CD14-positive monocyte (primary cell): ENCODE measurements at regions not wholly inside any gene's neighbourhood (a gene's known extent, or its start where the extent isn't known, plus 50 kb on each side); places are given as distances from the start of the nearest gene placed in this dataset.

Experiments
- DNase-seq, 3 donors: peaks; one replicate each; pipeline ENCODE4 v3.0.0-alpha.2; 2011 to 2022
- H2AFZ ChIP-seq: 2 replicates; pipeline ENCODE4 v1.6.0; 2012; ENCODE audit warnings: mild to moderate bottlenecking, low read depth, low read length, inconsistent platforms; ENCODE audit not compliant: insufficient read depth, poor library complexity, severe bottlenecking
- H3K27ac ChIP-seq, 2 donors: 1 replicate in 1 of 2; 2 replicates in 1 of 2; pipeline ENCODE4 v1.5.1; 2012 to 2013; ENCODE audit warnings: low read length in 2 of 2, control low read depth in 1 of 2, inconsistent platforms in 1 of 2, low read depth in 1 of 2, mild to moderate bottlenecking in 1 of 2
- H3K27me3 ChIP-seq, 2 donors: one replicate each; pipeline versions ENCODE4 v1.6.0 to v1.6.1; 2011 to 2013; ENCODE audit warnings: low read length in 2 of 2; ENCODE audit not compliant: control insufficient read depth in 2 of 2, insufficient read depth in 2 of 2
- H3K36me3 ChIP-seq, 2 donors: replicated peaks in 1 of 2; 1 replicate in 1 of 2; 2 replicates in 1 of 2; pipeline versions ENCODE4 v1.5.1 to v1.6.1; 2012 to 2013; ENCODE audit warnings: low read length in 2 of 2, control low read depth in 1 of 2, inconsistent platforms in 1 of 2, mild to moderate bottlenecking in 1 of 2; ENCODE audit not compliant: insufficient read depth in 2 of 2, control insufficient read depth in 1 of 2
- H3K4me1 ChIP-seq, 2 donors: 1 replicate in 1 of 2; 2 replicates in 1 of 2; pipeline versions ENCODE4 v1.5.1 to v1.6.1; 2012 to 2013; ENCODE audit warnings: low read length in 2 of 2, control low read depth in 1 of 2, inconsistent platforms in 1 of 2, mild to moderate bottlenecking in 1 of 2, moderate library complexity in 1 of 2; ENCODE audit not compliant: insufficient read depth in 2 of 2, control insufficient read depth in 1 of 2
- H3K4me2 ChIP-seq: replicated peaks from 2 replicates; pipeline ENCODE3; 2012; ENCODE audit warnings: low read length, moderate library complexity, mild to moderate bottlenecking; ENCODE audit not compliant: poor library complexity, severe bottlenecking; ENCODE audit errors: extremely low read depth
- H3K4me3 ChIP-seq, 3 experiments: fragments of 200-600 bp in 1 of 3; sonication (generic) in 1 of 3; replicated peaks in 1 of 3; 1 replicate in 2 of 3; 2 replicates in 1 of 3; pipeline ENCODE4 v1.5.1; 2011 to 2013; ENCODE audit warnings: low read length in 3 of 3, mild to moderate bottlenecking in 3 of 3, control low read depth in 2 of 3, low read depth in 2 of 3, inconsistent platforms in 1 of 3, moderate library complexity in 1 of 3
- H3K79me2 ChIP-seq: 2 replicates; pipeline ENCODE4 v1.6.0; 2012; ENCODE audit warnings: mild to moderate bottlenecking, control low read depth, inconsistent platforms, low read length, moderate library complexity; ENCODE audit not compliant: insufficient read depth
- H3K9ac ChIP-seq: 2 replicates; pipeline ENCODE4 v1.6.0; 2017; ENCODE audit warnings: low read length, mild to moderate bottlenecking; ENCODE audit not compliant: insufficient read depth, poor library complexity, severe bottlenecking
- H3K9me3 ChIP-seq, 2 donors: replicated peaks in 1 of 2; 1 replicate in 1 of 2; 2 replicates in 1 of 2; pipeline versions ENCODE4 v1.5.1 to v1.6.1; 2012 to 2013; ENCODE audit warnings: low read length in 2 of 2, control low read depth in 1 of 2; ENCODE audit not compliant: control insufficient read depth in 1 of 2, insufficient read depth in 1 of 2
- H4K20me1 ChIP-seq: 2 replicates; pipeline ENCODE4 v1.6.0; 2012; ENCODE audit warnings: mild to moderate bottlenecking, low read length, control low read depth, moderate library complexity; ENCODE audit not compliant: insufficient read depth
- H3K27ac Mint-ChIP-seq, 7 donors: one replicate each; pipeline ENCODE4 v1.8.0; 2020; ENCODE audit warnings: mild to moderate bottlenecking in 7 of 7, mixed read lengths in 7 of 7, moderate library complexity in 6 of 7, inconsistent platforms in 2 of 7
- H3K27me3 Mint-ChIP-seq, 3 donors: one replicate each; pipeline ENCODE4 v1.8.0; 2021 to 2022; ENCODE audit warnings: low read depth in 3 of 3, mild to moderate bottlenecking in 3 of 3, mixed read lengths in 3 of 3, moderate library complexity in 3 of 3, inconsistent platforms in 1 of 3
- H3K36me3 Mint-ChIP-seq, 2 donors: one replicate each; pipeline ENCODE4 v1.8.0; 2020; ENCODE audit warnings: mixed read lengths in 2 of 2, inconsistent platforms in 1 of 2, mild to moderate bottlenecking in 1 of 2
- H3K4me1 Mint-ChIP-seq: one replicate; pipeline ENCODE4 v1.8.0; 2020; ENCODE audit warnings: mild to moderate bottlenecking, mixed read lengths
- H3K4me3 Mint-ChIP-seq, 2 donors: one replicate each; pipeline ENCODE4 v1.8.0; 2020; ENCODE audit warnings: mild to moderate bottlenecking in 2 of 2, mixed read lengths in 2 of 2, moderate library complexity in 1 of 2
- H3K9me3 Mint-ChIP-seq, 7 donors: one replicate each; pipeline ENCODE4 v1.8.0; 2020 to 2022; ENCODE audit warnings: mixed read lengths in 7 of 7, mild to moderate bottlenecking in 6 of 7, moderate library complexity in 6 of 7, inconsistent platforms in 2 of 7
- WGBS: methylation state at CpG from one replicate; pipeline ENCODE4 v1.1.5; 2013; ENCODE audit warnings: missing lambda C conversion rate; ENCODE audit not compliant: insufficient coverage; 5-methylcytosine and 5-hydroxymethylcytosine counted together
- intact Hi-C, 2 donors: fragments of 100-400 bp; cut with micrococcal nuclease; formaldehyde crosslinking; loops; one replicate each; pipeline versions ENCODE4 v1.15.0 to v1.15.1; 2023
- TF ChIP-seq, protein P1 (sequence below): fragments of 200-600 bp; IDR thresholded peaks from one replicate; pipeline ENCODE4 v1.8.0; 2022; ENCODE audit warnings: antibody characterized with exemption, mild to moderate bottlenecking

DNA sequence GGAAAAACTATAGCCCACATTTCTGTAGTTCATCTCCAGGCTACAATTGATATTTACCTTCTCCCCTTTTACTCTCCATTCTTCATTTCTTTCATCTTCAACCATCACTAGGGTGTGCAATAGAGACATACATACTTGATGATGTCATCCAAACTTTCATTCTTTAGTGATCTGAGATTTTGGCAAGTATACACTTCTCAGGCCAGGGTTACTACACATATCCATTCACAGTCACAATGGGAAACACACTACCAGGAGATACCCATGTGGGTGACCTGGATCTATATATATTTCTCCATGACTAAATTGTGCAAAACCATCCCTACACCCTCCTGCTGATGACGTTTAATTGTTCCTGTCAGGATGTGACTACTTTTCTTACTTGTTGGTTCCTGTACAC lies 769.5 kb upstream of the DPPA4 start:
- Histone ChIP-seq H3K79me2 (no peaks in the 10 kb centered on the region), H4K20me1 (no peaks in the 10 kb centered on the region), H3K4me2 (no peak overlapping the region), H3K9me3 (no peaks in the 10 kb centered on the region), H3K27me3 (no peaks in the 10 kb centered on the region), H2AFZ (no peak overlapping the region), H3K4me1 (no peaks in the 10 kb centered on the region), H3K4me3 (no peak overlapping the region), H3K36me3 (no peaks in the 10 kb centered on the region), H3K27ac (no peak overlapping the region), H3K9ac (no peak overlapping the region)
- TF ChIP-seq, protein P1, sequence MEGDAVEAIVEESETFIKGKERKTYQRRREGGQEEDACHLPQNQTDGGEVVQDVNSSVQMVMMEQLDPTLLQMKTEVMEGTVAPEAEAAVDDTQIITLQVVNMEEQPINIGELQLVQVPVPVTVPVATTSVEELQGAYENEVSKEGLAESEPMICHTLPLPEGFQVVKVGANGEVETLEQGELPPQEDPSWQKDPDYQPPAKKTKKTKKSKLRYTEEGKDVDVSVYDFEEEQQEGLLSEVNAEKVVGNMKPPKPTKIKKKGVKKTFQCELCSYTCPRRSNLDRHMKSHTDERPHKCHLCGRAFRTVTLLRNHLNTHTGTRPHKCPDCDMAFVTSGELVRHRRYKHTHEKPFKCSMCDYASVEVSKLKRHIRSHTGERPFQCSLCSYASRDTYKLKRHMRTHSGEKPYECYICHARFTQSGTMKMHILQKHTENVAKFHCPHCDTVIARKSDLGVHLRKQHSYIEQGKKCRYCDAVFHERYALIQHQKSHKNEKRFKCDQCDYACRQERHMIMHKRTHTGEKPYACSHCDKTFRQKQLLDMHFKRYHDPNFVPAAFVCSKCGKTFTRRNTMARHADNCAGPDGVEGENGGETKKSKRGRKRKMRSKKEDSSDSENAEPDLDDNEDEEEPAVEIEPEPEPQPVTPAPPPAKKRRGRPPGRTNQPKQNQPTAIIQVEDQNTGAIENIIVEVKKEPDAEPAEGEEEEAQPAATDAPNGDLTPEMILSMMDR = no peak
- Mint-ChIP-seq H3K27ac (no peak overlapping the region), H3K4me1 (no peaks in the 10 kb centered on the region), H3K4me3 (no peak overlapping the region), H3K36me3 (no peaks in the 10 kb centered on the region), H3K27me3 (peaks cover 0 to 1% (median 0%) of the 10 kb centered on the region in 3 donors), H3K9me3 (peaks cover 0 to 13% (median 2%) of the 10 kb centered on the region in 7 donors)
- WGBS = no CpG with 5 or more reads among the region's 1 CpG
- no peak for DNase-seq
- intact Hi-C loops = no loop called here

DNA sequence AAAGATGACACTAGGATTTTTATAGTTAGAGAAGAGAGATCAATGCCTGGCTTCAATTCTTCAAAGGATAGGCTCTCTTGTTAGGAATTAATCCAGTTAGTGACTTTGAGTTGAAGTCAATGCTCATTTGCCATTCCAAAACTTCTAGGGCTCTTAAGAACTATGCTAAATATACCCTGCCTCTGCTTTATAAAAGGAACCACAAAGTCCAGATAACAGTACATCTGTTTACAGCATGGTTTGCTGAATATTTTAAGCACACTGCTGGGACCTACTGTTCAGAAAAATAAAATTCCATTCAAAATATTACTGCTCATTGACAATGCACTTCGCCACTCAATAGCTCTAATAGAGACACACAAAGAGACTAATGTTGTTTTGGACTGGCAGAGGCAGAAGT lies 786.6 kb upstream of the DPPA4 start:
- TF ChIP-seq, protein P1 = no peak
- Histone ChIP-seq H3K4me3 (no peak overlapping the region), H3K9ac (no peak overlapping the region), H3K4me2 (no peak overlapping the region), H3K27me3 (no peaks in the 10 kb centered on the region), H2AFZ (no peak overlapping the region), H3K4me1 (no peaks in the 10 kb centered on the region), H3K36me3 (no peaks in the 10 kb centered on the region), H3K79me2 (no peaks in the 10 kb centered on the region), H4K20me1 (no peaks in the 10 kb centered on the region), H3K27ac (no peak overlapping the region), H3K9me3 (peaks cover 0 to 7% of the 10 kb centered on the region in 2 donors)
- H3K27me3 Mint-ChIP-seq = no peaks in the 10 kb centered on the region
- no peak overlapping the region for H3K4me3 Mint-ChIP-seq
- no peaks in the 10 kb centered on the region for H3K36me3 Mint-ChIP-seq
- DNase-seq = no peak
- peaks cover 0 to 11% (median 8%) of the 10 kb centered on the region in 7 donors for H3K9me3 Mint-ChIP-seq
- no peak overlapping the region for H3K27ac Mint-ChIP-seq
- intact Hi-C loops = no loop called here
- H3K4me1 Mint-ChIP-seq = no peaks in the 10 kb centered on the region
- WGBS = no CpG with 5 or more reads among the region's 1 CpG
